IMR-90 (cell line): ENCODE measurements at regions not wholly inside any gene's neighbourhood (a gene's known extent, or its start where the extent isn't known, plus 50 kb on each side); places are given as distances from the start of the nearest gene placed in this dataset.

Experiments
- ATAC-seq: fragments of 200-7000 bp; cut with Tn5 transposase; 2 replicates; pipeline ENCODE4 v1.9.1; 2020; ENCODE audit warnings: low read depth, mild to moderate bottlenecking, moderate library complexity
- BruUV-seq: library from RNA; stranded (reverse); fragments of 400-500 nt; replicated peaks from 2 replicates; lab custom pipeline; 2021; lab: Mats Ljungman, UMichigan
- CTCF ChIA-PET: fragments of 300-600 bp; formaldehyde crosslinking; extraction: SDS; loops from one replicate; lab custom pipeline; 2021; ENCODE audit warnings: antibody characterized with exemption; lab: Yijun Ruan, JAX
- POLR2A ChIA-PET: fragments of 300-600 bp; sonication (Branson Sonifier 250); formaldehyde crosslinking; loops from one replicate; lab custom pipeline; 2022; ENCODE audit warnings: antibody characterized with exemption; ENCODE audit not compliant: unreplicated experiment; lab: Charles Lee
- DNase-seq: peaks from one replicate; pipeline ENCODE4 v3.0.0; 2013
- H2AFZ ChIP-seq: replicated peaks from 2 replicates; pipeline ENCODE3; 2013; ENCODE audit warnings: low read length, mild to moderate bottlenecking; ENCODE audit not compliant: poor library complexity
- H2AK5ac ChIP-seq: 2 replicates; pipeline ENCODE4 v1.6.1; 2013; ENCODE audit warnings: low read depth, low read length, inconsistent platforms
- H2AK9ac ChIP-seq: replicated peaks from 2 replicates; pipeline ENCODE3; 2013; ENCODE audit warnings: mild to moderate bottlenecking, low read depth, low read length, moderate library complexity; ENCODE audit not compliant: poor library complexity
- H2BK120ac ChIP-seq: 2 replicates; pipeline ENCODE4 v1.6.1; 2013; ENCODE audit warnings: low read depth, low read length, inconsistent platforms
- H2BK15ac ChIP-seq: 3 replicates; pipeline ENCODE4 v1.6.1; 2013; ENCODE audit warnings: low read depth, low read length, inconsistent platforms
- H2BK20ac ChIP-seq: 2 replicates; pipeline ENCODE4 v1.6.1; 2013; ENCODE audit warnings: low read depth, mild to moderate bottlenecking, inconsistent platforms, low read length, moderate library complexity
- H2BK5ac ChIP-seq: 2 replicates; pipeline ENCODE4 v1.6.1; 2013; ENCODE audit warnings: mild to moderate bottlenecking, low read depth, low read length, inconsistent platforms; ENCODE audit not compliant: poor library complexity, severe bottlenecking
- H3K14ac ChIP-seq: replicated peaks from 2 replicates; pipeline ENCODE4 v1.6.1; 2013; ENCODE audit warnings: low read depth, low read length, inconsistent platforms
- H3K18ac ChIP-seq: 2 replicates; pipeline ENCODE4 v1.6.1; 2013; ENCODE audit warnings: low read depth, low read length, control low read depth
- H3K23ac ChIP-seq: 2 replicates; pipeline ENCODE4 v1.6.1; 2013; ENCODE audit warnings: low read depth, low read length, inconsistent platforms
- H3K27ac ChIP-seq: 2 replicates; pipeline ENCODE4 v1.5.1; 2013; ENCODE audit warnings: mild to moderate bottlenecking, control low read depth, low read length; ENCODE audit not compliant: insufficient read depth
- H3K27me3 ChIP-seq: 2 replicates; pipeline ENCODE4 v1.6.1; 2013; ENCODE audit warnings: low read length; ENCODE audit not compliant: control insufficient read depth, insufficient read depth
- H3K36me3 ChIP-seq: 2 replicates; pipeline ENCODE4 v1.6.1; 2013; ENCODE audit warnings: low read length, mixed read lengths; ENCODE audit not compliant: control insufficient read depth, insufficient read depth
- H3K4ac ChIP-seq: 2 replicates; pipeline ENCODE4 v1.6.1; 2013; ENCODE audit warnings: low read depth, low read length, inconsistent platforms
- H3K4me1 ChIP-seq: 2 replicates; pipeline ENCODE4 v1.6.1; 2013; ENCODE audit warnings: low read length, mixed read lengths; ENCODE audit not compliant: control insufficient read depth, insufficient read depth
- H3K4me2 ChIP-seq: 2 replicates; pipeline ENCODE4 v1.6.1; 2013; ENCODE audit warnings: low read depth, mild to moderate bottlenecking, control low read depth, low read length, moderate library complexity
- H3K4me3 ChIP-seq: 2 replicates; pipeline ENCODE4 v1.5.1; 2013; ENCODE audit warnings: low read depth, mild to moderate bottlenecking, control low read depth, low read length, moderate library complexity; ENCODE audit not compliant: insufficient read depth
- H3K56ac ChIP-seq: 2 replicates; pipeline ENCODE4 v1.6.1; 2013; ENCODE audit warnings: low read length, inconsistent platforms; ENCODE audit not compliant: insufficient read depth; ENCODE audit errors: extremely low read depth
- H3K79me1 ChIP-seq, 2 experiments: 2 replicates each; pipeline ENCODE4 v1.6.1; 2013; ENCODE audit warnings: low read length in 2 of 2, inconsistent platforms in 1 of 2, low read depth in 1 of 2
- H3K9ac ChIP-seq: 2 replicates; pipeline ENCODE4 v1.6.1; 2013; ENCODE audit warnings: low read depth, low read length, control low read depth
- H3K9me1 ChIP-seq: 2 replicates; pipeline ENCODE4 v1.6.1; 2013; ENCODE audit warnings: low read length, inconsistent platforms; ENCODE audit not compliant: insufficient read depth
- H3K9me3 ChIP-seq: 2 replicates; pipeline ENCODE4 v1.6.1; 2013; ENCODE audit warnings: low read length; ENCODE audit not compliant: control insufficient read depth, insufficient read depth
- H4K20me1 ChIP-seq: 2 replicates; pipeline ENCODE4 v1.6.1; 2013; ENCODE audit warnings: low read length, inconsistent platforms; ENCODE audit not compliant: insufficient read depth
- H4K5ac ChIP-seq: 2 replicates; pipeline ENCODE4 v1.6.1; 2013; ENCODE audit warnings: mild to moderate bottlenecking, low read depth, low read length, control low read depth
- H4K8ac ChIP-seq, 2 experiments: 2 replicates each; pipeline ENCODE4 v1.6.1; 2013; ENCODE audit warnings: low read depth in 2 of 2, low read length in 2 of 2, control low read depth in 1 of 2, inconsistent platforms in 1 of 2
- H4K91ac ChIP-seq: 2 replicates; pipeline ENCODE4 v1.6.1; 2013; ENCODE audit warnings: low read depth, low read length, inconsistent platforms; ENCODE audit not compliant: insufficient read depth
- BHLHE40 ChIP-seq: fragments of 150-350 bp; IDR thresholded peaks from 2 replicates; pipeline ENCODE4 v1.6.1; 2016; ENCODE audit warnings: mild to moderate bottlenecking, low read depth, low read length
- CEBPB ChIP-seq: IDR thresholded peaks from 2 replicates; pipeline ENCODE4 v1.6.1; 2012; ENCODE audit warnings: low read depth, low read length, improper control_type of control experiment
- CHD1 ChIP-seq: IDR thresholded peaks from 2 replicates; pipeline ENCODE4 v1.6.1; 2012; ENCODE audit warnings: low read depth, low read length, improper control_type of control experiment
- CTCF ChIP-seq: conservative IDR thresholded peaks from 2 replicates; pipeline ENCODE4 v1.5.1; 2012; ENCODE audit warnings: mild to moderate bottlenecking, low read depth, low read length, improper control_type of control experiment
- ELK1 ChIP-seq: fragments of 150-350 bp; IDR thresholded peaks from 2 replicates; pipeline ENCODE4 v1.6.1; 2016; ENCODE audit warnings: low read depth, mild to moderate bottlenecking, low read length, moderate library complexity, borderline replicate concordance
- FOS ChIP-seq: fragments of 150-350 bp; IDR thresholded peaks from 2 replicates; pipeline ENCODE4 v1.6.1; 2016; ENCODE audit warnings: low read depth, low read length
- MAFK ChIP-seq: IDR thresholded peaks from 2 replicates; pipeline ENCODE4 v1.6.1; 2012; ENCODE audit warnings: low read depth, low read length, improper control_type of control experiment
- MAZ ChIP-seq: IDR thresholded peaks from 2 replicates; pipeline ENCODE4 v1.6.1; 2012; ENCODE audit warnings: low read depth, mild to moderate bottlenecking, low read length, improper control_type of control experiment, moderate library complexity, borderline replicate concordance
- MXI1 ChIP-seq: IDR thresholded peaks from 2 replicates; pipeline ENCODE4 v1.6.1; 2012; ENCODE audit warnings: low read depth, mild to moderate bottlenecking, low read length, moderate library complexity, borderline replicate concordance
- NFE2L2 ChIP-seq: fragments of 150-350 bp; IDR thresholded peaks from 2 replicates; pipeline ENCODE4 v1.6.1; 2016; ENCODE audit warnings: low read depth, mild to moderate bottlenecking, low read length
- POLR2A ChIP-seq: IDR thresholded peaks from 2 replicates; pipeline ENCODE4 v1.6.1; 2012; ENCODE audit warnings: mild to moderate bottlenecking, low read depth, low read length
- RAD21 ChIP-seq: IDR thresholded peaks from 2 replicates; pipeline ENCODE4 v1.6.1; 2012; ENCODE audit warnings: low read length, improper control_type of control experiment
- RCOR1 ChIP-seq: IDR thresholded peaks from 2 replicates; pipeline ENCODE4 v1.6.1; 2012; ENCODE audit warnings: mild to moderate bottlenecking, low read length, improper control_type of control experiment; ENCODE audit not compliant: insufficient replicate concordance
- RFX5 ChIP-seq: IDR thresholded peaks from 2 replicates; pipeline ENCODE4 v1.8.0; 2012; ENCODE audit warnings: low read depth, mild to moderate bottlenecking, low read length, moderate library complexity
- SMC3 ChIP-seq: fragments of 150-350 bp; IDR thresholded peaks from 2 replicates; pipeline ENCODE4 v1.6.1; 2016; ENCODE audit warnings: low read depth, mild to moderate bottlenecking, antibody characterized with exemption, low read length, moderate library complexity
- USF2 ChIP-seq: fragments of 150-350 bp; IDR thresholded peaks from 2 replicates; pipeline ENCODE4 v1.6.1; 2017; ENCODE audit warnings: mild to moderate bottlenecking, antibody characterized with exemption, low read length, low read depth
- WGBS, 2 experiments: methylation state at CpG; one replicate each; pipeline versions ENCODE4 v1.1.5 to v1.1.7; 2013; ENCODE audit warnings: missing lambda C conversion rate in 2 of 2; ENCODE audit not compliant: insufficient read length in 1 of 2; ENCODE audit errors: extremely low coverage in 2 of 2; 5-methylcytosine and 5-hydroxymethylcytosine counted together
- dilution Hi-C: fragments of 300-500 bp; cut with HindIII; formaldehyde crosslinking; loops from one replicate; pipeline ENCODE4 v1.14.3; 2018; ENCODE audit warnings: low sequenced_read_pairs; ENCODE audit not compliant: unreplicated experiment
- in situ Hi-C: fragments of 300-500 bp; cut with MboI; formaldehyde crosslinking; loops from 3 replicates; pipeline ENCODE4 v1.14.3; 2019; ENCODE audit warnings: low sequenced_read_pairs, inconsistent platforms, mixed read lengths
- intact Hi-C: fragments of 100-400 bp; cut with micrococcal nuclease; formaldehyde crosslinking; loops from 2 replicates; pipeline ENCODE4 v1.10.0; 2022

- H2AFZ ChIP-seq = peak overlapping the region; percentile 43
- CTCF ChIA-PET = no interaction called here
- H3K4me1 ChIP-seq = no peaks in the 10 kb centered on the region
- ATAC-seq = no peak
- no peak overlapping the region for H4K8ac ChIP-seq
- no peak overlapping the region for H3K4ac ChIP-seq
- no peak overlapping the region for H3K18ac ChIP-seq
- dilution Hi-C loops (no loop called here), intact Hi-C loops (no loop called here), in situ Hi-C loops (no loop called here)
- no peak overlapping the region for H2BK5ac ChIP-seq
- no peak overlapping the region for H2BK20ac ChIP-seq
- no peaks in the 10 kb centered on the region for H3K9me1 ChIP-seq
- H2BK120ac ChIP-seq = no peak overlapping the region
- BruUV-seq = no TSS peak
- H3K9me3 ChIP-seq = no peaks in the 10 kb centered on the region; the same call in 1 of the 2 replicates
- 80% methylated on average over 2 of the region's 6 CpGs; no CpG with 5 or more reads in 1 of the 2 experiments for WGBS, 2 experiments
- H3K79me1 ChIP-seq = no peaks in the 10 kb centered on the region
- H3K23ac ChIP-seq = no peak overlapping the region
- POLR2A ChIA-PET = no interaction called here
- H3K4me3 ChIP-seq = no peak overlapping the region
- no peaks in the 10 kb centered on the region for H4K20me1 ChIP-seq
- no peak overlapping the region for H2AK5ac ChIP-seq
- no peak overlapping the region for H3K9ac ChIP-seq
- no peak overlapping the region for H3K14ac ChIP-seq
- no peak for DNase-seq
- H3K27ac ChIP-seq = no peak overlapping the region
- no peak overlapping the region for H4K91ac ChIP-seq
- no peak overlapping the region for H2BK15ac ChIP-seq
- H4K5ac ChIP-seq = no peak overlapping the region
- H2AK9ac ChIP-seq = no peak overlapping the region
- no peak overlapping the region for H3K56ac ChIP-seq
- H3K27me3 ChIP-seq = peaks cover 31% of the 10 kb centered on the region
- no peak overlapping the region for H3K4me2 ChIP-seq
- no peaks in the 10 kb centered on the region for H3K36me3 ChIP-seq
- TF ChIP-seq CHD1 = no peak
- TF ChIP-seq NFE2L2 = no peak
- TF ChIP-seq POLR2A = no peak
- no peak for TF ChIP-seq MAZ
- no peak for TF ChIP-seq ELK1
- TF ChIP-seq RCOR1 = no peak
- no peak for TF ChIP-seq BHLHE40
- TF ChIP-seq SMC3 = no peak
- TF ChIP-seq FOS = no peak
- no peak for TF ChIP-seq CTCF
- TF ChIP-seq RFX5 = no peak
- TF ChIP-seq RAD21 = no peak
- no peak for TF ChIP-seq MXI1
- TF ChIP-seq MAFK = no peak
- TF ChIP-seq CEBPB = no peak
- no peak for TF ChIP-seq USF2
Measured at GRCh38 chr9:96160168-96160567, 141.8 kb downstream of the HSD17B3 start.
